ENCODE measurements at regions not wholly inside any gene's neighbourhood (a gene's known extent, or its start where the extent isn't known, plus 50 kb on each side); places are given as distances from the start of the nearest gene placed in this dataset.

DNA sequence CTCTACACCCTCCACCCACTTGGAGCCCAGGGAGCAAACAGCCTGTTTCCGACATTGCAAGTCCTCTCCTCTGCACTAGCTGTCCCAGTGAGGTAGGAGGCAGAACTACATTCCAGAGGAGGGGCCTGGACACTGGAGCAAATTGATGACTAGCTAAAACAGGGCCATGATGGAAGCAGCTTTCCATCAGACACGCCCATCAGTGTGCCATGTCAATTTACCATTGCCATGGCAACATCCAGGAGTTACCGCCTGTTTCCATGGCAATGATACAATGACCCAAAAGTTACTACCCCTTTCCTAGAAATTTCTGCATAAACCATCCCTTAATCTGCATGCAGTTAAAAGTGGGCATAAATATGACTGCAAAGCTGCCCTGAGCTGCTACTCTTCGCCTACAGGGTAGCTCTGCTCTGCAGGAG is 647.1 kb downstream of the PTPRU start:
- no peak overlapping the region for H3K4me2 ChIP-seq (ENCODE audit: low read depth, low read length)
- POLR2A ChIA-PET = no interaction called here
- no peak for DNase-seq (ENCODE audit: low spot score)
- WGBS (ENCODE audit: low lambda C conversion rate) = 8% methylated on average over 3 of the region's 4 CpGs
- BruUV-seq (replicated peaks) = no TSS peak
- TF ChIP-seq ZKSCAN1 (IDR thresholded peaks at IDR 0.05; ENCODE audit: low read length) = no peak
- TF ChIP-seq ZNF777 (CRISPR knock-in tag; IDR thresholded peaks at IDR 0.05) = no peak
- no peak for TF ChIP-seq EHMT2 (IDR thresholded peaks at IDR 0.05; ENCODE audit: borderline replicate concordance, low read depth, low read length)
- TF ChIP-seq NFIB (CRISPR knock-in tag; IDR thresholded peaks at IDR 0.05; ENCODE audit: borderline replicate concordance) = no peak
- TF ChIP-seq REL (CRISPR knock-in tag; conservative IDR thresholded peaks at IDR 0.05) = no peak
- no peak for TF ChIP-seq ZNF713 (CRISPR knock-in tag; IDR thresholded peaks at IDR 0.05)
- TF ChIP-seq, protein P1, sequence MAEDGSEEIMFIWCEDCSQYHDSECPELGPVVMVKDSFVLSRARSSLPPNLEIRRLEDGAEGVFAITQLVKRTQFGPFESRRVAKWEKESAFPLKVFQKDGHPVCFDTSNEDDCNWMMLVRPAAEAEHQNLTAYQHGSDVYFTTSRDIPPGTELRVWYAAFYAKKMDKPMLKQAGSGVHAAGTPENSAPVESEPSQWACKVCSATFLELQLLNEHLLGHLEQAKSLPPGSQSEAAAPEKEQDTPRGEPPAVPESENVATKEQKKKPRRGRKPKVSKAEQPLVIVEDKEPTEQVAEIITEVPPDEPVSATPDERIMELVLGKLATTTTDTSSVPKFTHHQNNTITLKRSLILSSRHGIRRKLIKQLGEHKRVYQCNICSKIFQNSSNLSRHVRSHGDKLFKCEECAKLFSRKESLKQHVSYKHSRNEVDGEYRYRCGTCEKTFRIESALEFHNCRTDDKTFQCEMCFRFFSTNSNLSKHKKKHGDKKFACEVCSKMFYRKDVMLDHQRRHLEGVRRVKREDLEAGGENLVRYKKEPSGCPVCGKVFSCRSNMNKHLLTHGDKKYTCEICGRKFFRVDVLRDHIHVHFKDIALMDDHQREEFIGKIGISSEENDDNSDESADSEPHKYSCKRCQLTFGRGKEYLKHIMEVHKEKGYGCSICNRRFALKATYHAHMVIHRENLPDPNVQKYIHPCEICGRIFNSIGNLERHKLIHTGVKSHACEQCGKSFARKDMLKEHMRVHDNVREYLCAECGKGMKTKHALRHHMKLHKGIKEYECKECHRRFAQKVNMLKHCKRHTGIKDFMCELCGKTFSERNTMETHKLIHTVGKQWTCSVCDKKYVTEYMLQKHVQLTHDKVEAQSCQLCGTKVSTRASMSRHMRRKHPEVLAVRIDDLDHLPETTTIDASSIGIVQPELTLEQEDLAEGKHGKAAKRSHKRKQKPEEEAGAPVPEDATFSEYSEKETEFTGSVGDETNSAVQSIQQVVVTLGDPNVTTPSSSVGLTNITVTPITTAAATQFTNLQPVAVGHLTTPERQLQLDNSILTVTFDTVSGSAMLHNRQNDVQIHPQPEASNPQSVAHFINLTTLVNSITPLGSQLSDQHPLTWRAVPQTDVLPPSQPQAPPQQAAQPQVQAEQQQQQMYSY (CRISPR knock-in tag; IDR thresholded peaks at IDR 0.05) = no peak
- no peak for TF ChIP-seq ZNF816 (CRISPR knock-in tag; IDR thresholded peaks at IDR 0.05; ENCODE audit: borderline replicate concordance)
- TF ChIP-seq ZNF605 (CRISPR knock-in tag; IDR thresholded peaks at IDR 0.05) = no peak
- H3K4me1 ChIP-seq (ENCODE audit: insufficient read depth, low read length) = no peaks in the 10 kb centered on the region
- ATAC-seq = no peak
- no peaks in the 10 kb centered on the region for H4K20me1 ChIP-seq (ENCODE audit: insufficient read depth, low read length)
- no peak overlapping the region for H3K27ac ChIP-seq (ENCODE audit: extremely low read length, insufficient read depth, low read length)
- FAIRE-seq = no peak
- CTCF ChIA-PET (ENCODE audit: low intra/inter-chr PET ratio, low total read pairs) = no interaction called here
- no peak overlapping the region for H3K9ac ChIP-seq (ENCODE audit: insufficient read depth, low read depth, low read length)
- no peaks in the 10 kb centered on the region for H3K9me3 ChIP-seq (ENCODE audit: low read length)
- H2AFZ ChIP-seq (ENCODE audit: low read length) = no peak overlapping the region
- H3K27me3 ChIP-seq (ENCODE audit: control insufficient read depth in 1 of 2, insufficient read depth in 2 of 2, low read length in 2 of 2) = no peaks in the 10 kb centered on the region; a peak in 1 of 5 replicates
- intact Hi-C loops (cut with micrococcal nuclease; ENCODE audit: unreplicated experiment) (no loop called here), in situ Hi-C loops (cut with HindIII; ENCODE audit: extremely low pct_ligation_motif_present, low pct_unique_long_range_greater_than_20kb) (no loop called here)
- no peak overlapping the region for H3K4me3 ChIP-seq (replicated peaks in 1 of 3; ENCODE audit: insufficient read depth in 1 of 3, low read depth in 2 of 3, low read length in 3 of 3)
- no peaks in the 10 kb centered on the region for H3K36me3 ChIP-seq (replicated peaks in 1 of 2; ENCODE audit: control insufficient read depth in 1 of 2, insufficient read depth in 2 of 2, low read length in 2 of 2)
- no peaks in the 10 kb centered on the region for H3K79me2 ChIP-seq (ENCODE audit: insufficient read depth, low read length)
